ENCODE measurements at regions not wholly inside any gene's neighbourhood (a gene's known extent, or its start where the extent isn't known, plus 50 kb on each side); places are given as distances from the start of the nearest gene placed in this dataset.

GRCh38 chr5:97489010-97489840, 306.2 kb upstream of the RIOK2 start:
- intact Hi-C loops (cut with DNase I): no loop called here
- H3K27me3 ChIP-seq: no peaks in the 10 kb centered on the region
- no peaks in the 10 kb centered on the region for H3K36me3 ChIP-seq
- DNase-seq (no peak), ATAC-seq (no peak)
- 76 to 87% methylated on average over 8 of the region's 8 CpGs for WGBS, 2 donors
- no peaks in the 10 kb centered on the region for H3K9me3 ChIP-seq
- no peaks in the 10 kb centered on the region for H3K4me1 ChIP-seq
- H3K27ac ChIP-seq: no peak overlapping the region
- TF ChIP-seq, protein P1, sequence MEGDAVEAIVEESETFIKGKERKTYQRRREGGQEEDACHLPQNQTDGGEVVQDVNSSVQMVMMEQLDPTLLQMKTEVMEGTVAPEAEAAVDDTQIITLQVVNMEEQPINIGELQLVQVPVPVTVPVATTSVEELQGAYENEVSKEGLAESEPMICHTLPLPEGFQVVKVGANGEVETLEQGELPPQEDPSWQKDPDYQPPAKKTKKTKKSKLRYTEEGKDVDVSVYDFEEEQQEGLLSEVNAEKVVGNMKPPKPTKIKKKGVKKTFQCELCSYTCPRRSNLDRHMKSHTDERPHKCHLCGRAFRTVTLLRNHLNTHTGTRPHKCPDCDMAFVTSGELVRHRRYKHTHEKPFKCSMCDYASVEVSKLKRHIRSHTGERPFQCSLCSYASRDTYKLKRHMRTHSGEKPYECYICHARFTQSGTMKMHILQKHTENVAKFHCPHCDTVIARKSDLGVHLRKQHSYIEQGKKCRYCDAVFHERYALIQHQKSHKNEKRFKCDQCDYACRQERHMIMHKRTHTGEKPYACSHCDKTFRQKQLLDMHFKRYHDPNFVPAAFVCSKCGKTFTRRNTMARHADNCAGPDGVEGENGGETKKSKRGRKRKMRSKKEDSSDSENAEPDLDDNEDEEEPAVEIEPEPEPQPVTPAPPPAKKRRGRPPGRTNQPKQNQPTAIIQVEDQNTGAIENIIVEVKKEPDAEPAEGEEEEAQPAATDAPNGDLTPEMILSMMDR (IDR thresholded peaks at IDR 0.05): no peak
- no peak overlapping the region for H3K4me3 ChIP-seq

DNA sequence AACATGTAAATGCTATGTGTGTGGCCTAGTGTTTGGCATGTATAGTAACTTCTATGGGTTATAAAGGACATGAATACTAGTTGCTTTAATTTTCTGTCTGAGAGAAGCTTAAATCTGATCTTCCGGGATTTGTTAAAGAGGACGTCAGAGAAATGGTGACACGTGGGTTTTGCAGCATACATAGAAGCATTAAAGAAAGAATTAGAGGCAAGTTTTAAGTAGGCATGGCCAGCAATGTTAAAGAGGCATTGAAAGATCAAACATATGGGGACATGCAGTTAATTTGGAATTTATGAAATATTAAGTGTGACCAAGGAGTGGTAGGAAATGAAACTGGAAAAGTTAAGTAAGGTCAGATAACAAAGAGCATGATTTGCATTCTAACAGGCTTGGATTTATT, 311.4 kb upstream of the RIOK2 start:
- Histone ChIP-seq H3K9me3 (no peaks in the 10 kb centered on the region), H3K27ac (no peak overlapping the region), H3K4me1 (no peaks in the 10 kb centered on the region), H3K36me3 (no peaks in the 10 kb centered on the region), H3K27me3 (no peaks in the 10 kb centered on the region), H3K4me3 (no peak overlapping the region)
- ATAC-seq (no peak), DNase-seq (no peak)
- intact Hi-C loops (cut with DNase I): no loop called here
- WGBS, 2 donors: 66 to 79% methylated on average over 3 of the region's 3 CpGs
- TF ChIP-seq, protein P1 (IDR thresholded peaks at IDR 0.05): no peak

- DNase-seq: no peak
- TF ChIP-seq, protein P1 (IDR thresholded peaks at IDR 0.05): no peak
- H3K27me3 ChIP-seq: no peaks in the 10 kb centered on the region
- H3K27ac ChIP-seq: no peak overlapping the region
- no peaks in the 10 kb centered on the region for H3K9me3 ChIP-seq
- ATAC-seq: no peak
- intact Hi-C loops (cut with DNase I): no loop called here
- H3K4me1 ChIP-seq: no peaks in the 10 kb centered on the region
- no peak overlapping the region for H3K4me3 ChIP-seq
- H3K36me3 ChIP-seq: no peaks in the 10 kb centered on the region
Measured at GRCh38 chr5:97495301-97495700, 312.3 kb upstream of the RIOK2 start.

- TF ChIP-seq, protein P1 (IDR thresholded peaks at IDR 0.05): no peak
- no peaks in the 10 kb centered on the region for H3K36me3 ChIP-seq
- H3K27me3 ChIP-seq: no peaks in the 10 kb centered on the region
- no peaks in the 10 kb centered on the region for H3K9me3 ChIP-seq
- H3K4me3 ChIP-seq: no peak overlapping the region
- intact Hi-C loops (cut with DNase I): no loop called here
- no peak overlapping the region for H3K27ac ChIP-seq
- H3K4me1 ChIP-seq: no peaks in the 10 kb centered on the region
- ATAC-seq (no peak), DNase-seq (no peak)
- WGBS, 2 donors: 62 to 65% methylated on average over 2 of the region's 2 CpGs
Measured at GRCh38 chr5:97496037-97496436, 313.0 kb upstream of the RIOK2 start.
